Transverse colon (tissue), 4 donors: ENCODE measurements at regions not wholly inside any gene's neighbourhood (a gene's known extent, or its start where the extent isn't known, plus 50 kb on each side); places are given as distances from the start of the nearest gene placed in this dataset.

Source experiments
- POLR2AphosphoS5 ChIP-seq, 3 donors: sonication (generic); formaldehyde crosslinking; IDR thresholded peaks; one replicate each; pipeline ENCODE4 v1.6.1; 2016; ENCODE audit warnings: antibody characterized with exemption in 3 of 3
- TF ChIP-seq, protein P1 (sequence below), 5 experiments: fragments of 200-600 bp in 3 of 5; fragments of 450-650 bp in 2 of 5; sonication (generic) in 3 of 5; IDR thresholded peaks; 1 replicate in 2 of 5; 2 replicates in 3 of 5; pipeline ENCODE4 v1.5.1; 2016 to 2017; ENCODE audit warnings: antibody characterized with exemption in 5 of 5, inconsistent platforms in 3 of 5, mild to moderate bottlenecking in 2 of 5, moderate library complexity in 1 of 5

DNA sequence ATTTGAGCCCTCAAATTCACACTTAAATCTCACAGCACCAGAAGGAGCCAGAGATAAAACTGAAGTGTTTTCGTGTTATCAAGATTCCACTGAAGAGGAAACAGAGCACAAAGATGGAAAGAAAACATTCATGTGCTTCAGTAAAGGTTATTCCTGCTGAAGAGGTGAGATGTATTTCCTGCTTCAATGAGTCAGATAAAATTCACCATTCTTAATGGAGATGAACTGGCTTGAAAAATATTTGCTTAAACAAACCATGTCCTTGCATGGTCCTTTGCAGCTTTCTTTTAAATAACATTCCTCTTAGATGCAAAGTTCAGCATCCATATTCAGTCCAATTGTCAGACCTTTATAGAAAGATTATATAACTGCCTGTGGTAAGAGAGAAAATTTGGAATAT, 294.2 kb downstream of the IPMK start:
- TF ChIP-seq, protein P1, sequence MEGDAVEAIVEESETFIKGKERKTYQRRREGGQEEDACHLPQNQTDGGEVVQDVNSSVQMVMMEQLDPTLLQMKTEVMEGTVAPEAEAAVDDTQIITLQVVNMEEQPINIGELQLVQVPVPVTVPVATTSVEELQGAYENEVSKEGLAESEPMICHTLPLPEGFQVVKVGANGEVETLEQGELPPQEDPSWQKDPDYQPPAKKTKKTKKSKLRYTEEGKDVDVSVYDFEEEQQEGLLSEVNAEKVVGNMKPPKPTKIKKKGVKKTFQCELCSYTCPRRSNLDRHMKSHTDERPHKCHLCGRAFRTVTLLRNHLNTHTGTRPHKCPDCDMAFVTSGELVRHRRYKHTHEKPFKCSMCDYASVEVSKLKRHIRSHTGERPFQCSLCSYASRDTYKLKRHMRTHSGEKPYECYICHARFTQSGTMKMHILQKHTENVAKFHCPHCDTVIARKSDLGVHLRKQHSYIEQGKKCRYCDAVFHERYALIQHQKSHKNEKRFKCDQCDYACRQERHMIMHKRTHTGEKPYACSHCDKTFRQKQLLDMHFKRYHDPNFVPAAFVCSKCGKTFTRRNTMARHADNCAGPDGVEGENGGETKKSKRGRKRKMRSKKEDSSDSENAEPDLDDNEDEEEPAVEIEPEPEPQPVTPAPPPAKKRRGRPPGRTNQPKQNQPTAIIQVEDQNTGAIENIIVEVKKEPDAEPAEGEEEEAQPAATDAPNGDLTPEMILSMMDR (IDR thresholded peaks at IDR 0.05), result no peak
- no peak for TF ChIP-seq POLR2AphosphoS5 (IDR thresholded peaks at IDR 0.05)
